Small intestine (tissue), 7 donors: ENCODE measurements at regions not wholly inside any gene's neighbourhood (a gene's known extent, or its start where the extent isn't known, plus 50 kb on each side); places are given as distances from the start of the nearest gene placed in this dataset.
"Not testable (repeated sequence)": the region's sequence is repeated elsewhere in the genome, so short reads cannot be mapped to it uniquely, and the experiment has no call there.

Experiments
- DNase-seq, 2 donors: peaks; one replicate each; pipeline versions ENCODE4 v3.0.0 to v3.0.0-alpha.2; 2013
- FAIRE-seq: peaks from 2 replicates; lab custom pipeline; 2012; peaks lifted over from hg19 to GRCh38; lab: Jason Lieb, UNC
- H3K27ac ChIP-seq, 3 donors: one replicate each; pipeline ENCODE4 v1.5.1; 2013; ENCODE audit warnings: low read length in 2 of 3, mild to moderate bottlenecking in 2 of 3, control low read depth in 1 of 3, inconsistent platforms in 1 of 3, low read depth in 1 of 3, moderate library complexity in 1 of 3
- H3K27me3 ChIP-seq, 3 donors: one replicate each; pipeline ENCODE4 v1.6.1; 2013; ENCODE audit warnings: low read length in 3 of 3, inconsistent platforms in 1 of 3; ENCODE audit not compliant: control insufficient read depth in 3 of 3, insufficient read depth in 3 of 3
- H3K36me3 ChIP-seq, 3 donors: one replicate each; pipeline ENCODE4 v1.6.1; 2013; ENCODE audit warnings: low read length in 3 of 3, inconsistent platforms in 1 of 3, low read depth in 1 of 3, mild to moderate bottlenecking in 1 of 3, moderate library complexity in 1 of 3; ENCODE audit not compliant: control insufficient read depth in 3 of 3, insufficient read depth in 2 of 3
- H3K4me1 ChIP-seq, 3 donors: one replicate each; pipeline ENCODE4 v1.6.1; 2013; ENCODE audit warnings: low read length in 2 of 3, inconsistent platforms in 1 of 3, low read depth in 1 of 3, mild to moderate bottlenecking in 1 of 3, moderate library complexity in 1 of 3; ENCODE audit not compliant: control insufficient read depth in 3 of 3, insufficient read depth in 2 of 3
- H3K4me3 ChIP-seq, 3 donors: one replicate each; pipeline ENCODE4 v1.5.1; 2013; ENCODE audit warnings: low read length in 3 of 3, control low read depth in 1 of 3, inconsistent platforms in 1 of 3, low read depth in 1 of 3, mild to moderate bottlenecking in 1 of 3, moderate library complexity in 1 of 3
- H3K9me3 ChIP-seq, 2 donors: one replicate each; pipeline ENCODE4 v1.6.1; 2013; ENCODE audit warnings: low read depth in 1 of 2, low read length in 1 of 2; ENCODE audit not compliant: control insufficient read depth in 2 of 2, insufficient read depth in 1 of 2
- WGBS, 3 donors: extraction: QIAGEN DNeasy Blood & Tissue Kit; methylation state at CpG; one replicate each; pipeline ENCODE4 v1.1.7; 2013; 5-methylcytosine and 5-hydroxymethylcytosine counted together
- donor health status: healthy with polysubstance abuse.
- donor health status: control.
- donor health status: control.
- donor health status: Bipolar disorder and iron deficiency.
- donor health status: healthy.

DNA sequence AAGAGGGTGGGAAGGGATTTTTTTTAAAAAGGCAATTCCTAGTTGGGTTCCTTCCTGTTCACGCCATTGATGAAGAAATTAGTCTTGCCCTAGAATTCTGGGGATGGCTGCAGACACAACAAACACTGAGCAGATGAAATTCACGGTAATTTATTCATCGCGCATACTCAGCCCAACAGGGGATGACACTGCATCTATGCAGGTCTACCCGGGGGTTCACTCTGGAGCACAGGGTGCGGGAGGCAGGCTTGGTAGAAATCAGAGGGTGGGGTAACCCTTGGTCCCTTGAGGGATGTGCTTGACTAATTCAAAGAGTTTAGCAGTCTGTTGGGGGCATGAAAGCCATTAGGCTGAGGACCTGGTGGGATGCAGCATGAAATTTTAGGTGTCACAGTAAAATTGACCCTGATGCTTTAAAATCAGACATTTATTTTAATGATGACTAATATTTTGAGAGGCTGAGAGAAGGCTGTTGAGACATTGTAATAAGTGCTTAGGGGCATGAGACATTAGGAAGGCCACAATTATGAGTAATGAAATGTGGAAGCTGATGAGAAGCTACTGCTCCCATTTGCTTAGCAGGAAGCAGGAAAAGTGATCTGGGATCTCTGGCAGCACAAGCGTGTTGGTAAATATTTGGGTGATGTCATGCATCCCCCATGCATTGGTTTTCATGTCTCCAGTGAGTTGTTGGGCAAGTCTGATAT is 1800.3 kb upstream of the DEFB115 start:
- not testable (repeated sequence) for H3K4me1 ChIP-seq, FAIRE-seq, H3K27me3 ChIP-seq, H3K27ac ChIP-seq, H3K4me3 ChIP-seq, DNase-seq, H3K36me3 ChIP-seq, H3K9me3 ChIP-seq
- 49 to 57% (median 55%) methylated on average over 7 of the region's 7 CpGs for WGBS, 3 donors

DNA sequence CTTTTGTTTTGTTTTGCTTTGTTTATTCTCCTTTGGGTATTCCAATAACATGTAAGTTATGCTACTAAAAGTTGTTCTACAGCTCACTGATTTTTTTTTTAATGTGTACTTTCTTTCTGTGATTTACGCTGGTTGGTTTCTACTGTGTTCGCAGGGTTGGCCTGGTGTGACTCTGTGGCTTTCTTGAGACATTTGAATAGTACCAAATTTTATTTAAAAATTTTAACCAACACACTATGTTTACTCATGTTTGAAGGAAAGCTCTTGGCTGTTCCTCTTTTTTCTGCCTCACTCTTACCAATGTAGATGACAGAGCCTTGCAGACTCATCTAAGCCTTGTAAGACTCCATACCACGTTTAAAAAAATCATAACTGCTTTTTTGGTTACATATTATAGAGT is 1784.9 kb upstream of the DEFB115 start:
- DNase-seq (no peak), FAIRE-seq (no peak)
- Histone ChIP-seq H3K4me1 (no peaks in the 10 kb centered on the region), H3K36me3 (no peaks in the 10 kb centered on the region), H3K27me3 (no peaks in the 10 kb centered on the region), H3K27ac (no peak overlapping the region), H3K9me3 (peaks cover 0 to 1% of the 10 kb centered on the region in 2 donors), H3K4me3 (no peak overlapping the region)
- WGBS, 3 donors: 50 to 54% (median 52%) methylated on average over 3 of the region's 3 CpGs

DNA sequence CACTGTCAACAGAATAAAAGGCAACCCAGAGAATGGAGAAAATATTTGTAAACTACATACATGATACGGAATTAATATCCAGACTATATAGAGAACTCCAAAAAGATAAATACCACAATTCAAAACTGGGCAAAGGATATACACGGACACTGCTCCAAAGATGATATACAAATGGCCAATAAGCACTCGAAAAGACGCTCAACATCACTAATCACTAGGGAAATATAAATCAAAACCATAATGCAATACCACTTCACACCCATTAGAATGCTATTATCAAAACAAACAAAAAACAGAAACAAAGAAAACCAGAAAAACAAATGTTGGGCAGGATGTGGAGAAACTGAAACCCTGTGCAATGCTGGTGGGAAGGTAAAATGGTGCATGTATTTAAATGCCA is 1764.6 kb upstream of the DEFB115 start:
- H3K9me3 ChIP-seq, H3K4me3 ChIP-seq, H3K36me3 ChIP-seq, DNase-seq, H3K27me3 ChIP-seq, FAIRE-seq, H3K4me1 ChIP-seq, H3K27ac ChIP-seq: not testable (repeated sequence)
- 80 to 86% (median 81%) methylated on average over 4 of the region's 4 CpGs for WGBS, 3 donors

DNA sequence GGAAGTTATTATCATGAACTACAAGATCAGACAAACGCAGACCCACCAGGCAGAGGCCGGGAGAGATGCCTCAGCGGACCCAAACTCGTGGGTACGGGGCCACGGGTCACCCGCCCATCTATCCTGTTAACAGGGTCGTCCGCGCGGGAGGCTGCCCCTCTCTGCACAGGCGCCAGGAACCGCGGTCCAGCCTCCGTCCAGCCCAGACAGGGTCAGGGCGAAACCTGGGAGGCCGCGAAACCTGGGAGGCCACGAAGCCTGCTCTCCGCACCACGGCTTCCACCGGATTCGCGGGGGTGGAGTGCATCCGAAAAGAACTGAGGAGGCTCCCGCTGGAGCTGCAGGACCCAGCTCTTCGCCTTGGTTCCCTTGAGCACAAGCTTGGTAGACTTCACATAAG is 1760.7 kb upstream of the DEFB115 start:
- WGBS, 3 donors: 44 to 56% (median 50%) methylated on average over 21 to 27 of the region's 27 CpGs
- not testable (repeated sequence) for FAIRE-seq, H3K27ac ChIP-seq, H3K27me3 ChIP-seq, H3K4me1 ChIP-seq, H3K9me3 ChIP-seq, H3K36me3 ChIP-seq, DNase-seq
- H3K4me3 ChIP-seq: peak overlapping the region in 1 of 3 donors; percentile 31

DNA sequence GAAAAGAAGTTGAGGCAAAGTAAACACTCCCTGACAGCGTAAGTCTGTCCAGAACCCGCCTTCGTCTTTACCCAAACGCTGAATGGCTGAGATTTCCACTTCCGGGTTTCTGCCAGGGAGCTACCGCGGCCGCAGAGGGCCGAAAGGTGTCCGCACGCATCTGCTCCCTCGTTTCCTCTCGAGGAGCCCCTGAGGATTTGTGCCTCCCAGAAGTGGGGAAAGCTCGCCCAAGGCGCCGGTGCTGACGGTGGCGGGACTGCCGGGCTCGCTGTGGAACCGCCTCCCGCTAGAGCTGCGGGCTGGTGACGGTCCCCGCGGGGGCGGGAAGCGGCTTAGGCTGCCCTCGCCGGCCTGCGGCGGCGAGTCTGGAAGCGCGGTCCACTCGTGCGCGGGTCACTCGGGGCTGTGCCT is 1760.2 kb upstream of the DEFB115 start:
- 53 to 66% (median 64%) methylated on average over 39 of the region's 39 CpGs for WGBS, 3 donors
- Histone ChIP-seq H3K9me3 (peaks cover 2 to 7% of the 10 kb centered on the region in 2 donors), H3K27me3 (no peaks in the 10 kb centered on the region), H3K4me3 (peak overlapping the region in 1 of 3 donors; percentile 4), H3K4me1 (no peaks in the 10 kb centered on the region), H3K27ac (no peak overlapping the region), H3K36me3 (no peaks in the 10 kb centered on the region)
- DNase-seq (peak; percentile 11 to 27), FAIRE-seq (no peak)

DNA sequence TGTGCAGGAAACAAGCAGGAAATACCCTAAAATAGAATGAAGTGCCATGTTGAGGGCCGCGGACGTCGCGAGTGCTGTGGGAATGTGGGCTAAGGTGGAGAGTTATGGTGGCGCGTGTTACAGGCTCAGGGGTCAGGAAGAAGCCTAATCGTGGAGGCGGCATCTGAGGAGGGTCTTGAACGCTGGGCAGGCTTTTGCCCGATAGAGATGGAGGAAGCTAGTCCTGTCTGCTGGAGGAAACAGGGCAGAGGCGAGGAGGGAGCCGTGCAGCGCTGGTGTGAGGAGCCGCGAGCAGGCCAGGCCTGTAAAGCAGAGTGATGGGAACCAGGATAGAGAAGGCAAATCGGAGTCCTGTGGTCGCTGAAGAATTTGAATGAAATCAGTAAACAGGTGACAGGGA is 1759.8 kb upstream of the DEFB115 start:
- not testable (repeated sequence) for H3K27ac ChIP-seq, H3K4me1 ChIP-seq, FAIRE-seq, H3K9me3 ChIP-seq, H3K36me3 ChIP-seq, H3K4me3 ChIP-seq, H3K27me3 ChIP-seq, DNase-seq
- WGBS, 3 donors: 57 to 74% (median 70%) methylated on average over 18 of the region's 18 CpGs

DNA sequence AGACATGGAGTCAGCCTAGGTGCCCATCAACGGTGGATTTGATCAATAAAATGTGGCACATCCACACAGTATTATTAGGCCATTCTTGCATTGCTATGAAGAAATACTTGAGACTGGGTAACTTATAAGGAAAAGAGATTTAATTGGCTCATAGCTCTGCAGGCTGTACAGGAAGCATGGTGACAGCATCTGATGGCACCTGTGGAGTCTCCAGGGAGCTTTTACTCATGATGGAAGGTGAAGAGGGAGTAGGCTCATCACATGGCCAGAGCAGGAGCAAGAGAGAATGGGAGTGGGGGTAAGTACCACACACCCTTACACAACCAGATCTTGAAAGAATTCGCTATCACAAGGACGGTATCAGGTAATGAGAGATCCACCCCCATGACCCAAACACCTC is 1756.7 kb upstream of the DEFB115 start:
- DNase-seq, H3K27me3 ChIP-seq, H3K27ac ChIP-seq, H3K4me1 ChIP-seq, H3K9me3 ChIP-seq, FAIRE-seq, H3K4me3 ChIP-seq, H3K36me3 ChIP-seq: not testable (repeated sequence)
- 48 to 54% (median 48%) methylated on average over 3 of the region's 3 CpGs for WGBS, 3 donors

DNA sequence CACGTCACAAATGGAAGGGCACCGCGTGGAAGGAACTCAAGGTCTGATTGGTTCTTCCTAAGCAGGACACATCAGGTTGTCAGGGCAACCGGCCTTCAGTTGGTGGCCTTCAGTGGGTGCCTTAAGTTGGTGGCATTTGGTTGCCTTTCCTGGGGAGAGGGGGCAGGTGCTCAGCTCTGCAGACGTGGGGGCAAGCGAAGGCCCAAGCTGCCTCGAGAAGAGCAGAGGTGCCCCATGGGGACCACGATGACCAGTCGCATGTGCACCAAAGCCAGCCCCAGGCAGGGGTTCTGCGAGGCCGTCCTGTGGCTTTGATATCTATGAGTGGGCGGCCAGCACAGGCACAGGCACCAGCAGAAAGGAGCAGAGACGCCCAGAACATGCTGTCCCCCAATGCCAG is 1742.8 kb upstream of the DEFB115 start:
- not testable (repeated sequence) for H3K9me3 ChIP-seq, DNase-seq, H3K27me3 ChIP-seq, H3K4me1 ChIP-seq, H3K36me3 ChIP-seq, H3K4me3 ChIP-seq, FAIRE-seq, H3K27ac ChIP-seq
- WGBS, 3 donors: 71 to 74% (median 73%) methylated on average over 13 of the region's 13 CpGs

DNA sequence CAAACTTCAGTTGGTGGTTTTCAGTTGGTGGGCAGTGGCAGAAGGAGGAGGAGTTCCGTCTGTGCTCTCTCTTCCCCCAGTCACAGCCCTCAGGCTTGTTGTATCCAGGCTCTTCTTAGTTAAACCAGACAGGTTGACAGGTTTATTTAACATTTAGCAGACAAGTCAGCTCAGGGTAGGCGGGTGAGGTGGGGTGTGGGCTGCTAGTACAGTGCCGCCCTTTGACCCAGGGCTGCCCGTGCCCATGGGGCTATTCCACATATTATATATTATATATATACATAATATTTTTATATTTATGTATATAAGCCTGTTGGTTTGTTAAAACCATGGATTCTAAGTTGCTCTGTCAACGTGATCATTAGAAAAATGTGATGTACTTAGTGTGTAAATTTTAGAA is 1740.6 kb upstream of the DEFB115 start:
- not testable (repeated sequence) for H3K27ac ChIP-seq, H3K4me1 ChIP-seq, H3K36me3 ChIP-seq, H3K9me3 ChIP-seq, FAIRE-seq, H3K27me3 ChIP-seq, H3K4me3 ChIP-seq, DNase-seq
- WGBS, 3 donors: 63% methylated on average over 5 of the region's 5 CpGs
